OCI-LY3 (cell line): ENCODE measurements at regions not wholly inside any gene's neighbourhood (a gene's known extent, or its start where the extent isn't known, plus 50 kb on each side); places are given as distances from the start of the nearest gene placed in this dataset.

Source experiments
- H2AFZ ChIP-seq: fragments of 200-600, 300-600 bp; shearing (Covaris generic); 2 replicates; pipeline ENCODE4 v1.6.0; 2014; ENCODE audit warnings: antibody characterized with exemption, low read depth, low read length
- H3K27ac ChIP-seq: fragments of 200-600, 300-600 bp; sonication (generic); 2 replicates; pipeline ENCODE4 v1.5.1; 2014; ENCODE audit warnings: mild to moderate bottlenecking, low read length, moderate library complexity, mixed read lengths
- H3K27me3 ChIP-seq: fragments of 200-600, 300-600 bp; sonication (generic); 2 replicates; pipeline ENCODE4 v1.6.1; 2014; ENCODE audit warnings: low read depth, low read length, mixed read lengths
- H3K36me3 ChIP-seq: fragments of 200-600, 300-600 bp; sonication (generic); replicated peaks from 2 replicates; pipeline ENCODE3; 2014; ENCODE audit warnings: low read depth, low read length, mixed read lengths
- H3K4me1 ChIP-seq: fragments of 300-600, 200-600 bp; sonication (generic); 2 replicates; pipeline ENCODE4 v1.6.1; 2014; ENCODE audit warnings: low read length, mixed read lengths
- H3K4me2 ChIP-seq: fragments of 200-600, 300-600 bp; sonication (generic); 2 replicates; pipeline ENCODE4 v1.6.1; 2014; ENCODE audit warnings: low read length, mixed read lengths
- H3K4me3 ChIP-seq: fragments of 300-600, 200-600 bp; sonication (generic); 2 replicates; pipeline ENCODE4 v1.5.1; 2014; ENCODE audit warnings: antibody characterized with exemption, mild to moderate bottlenecking, low read length, moderate library complexity
- H3K79me2 ChIP-seq: fragments of 300-600, 200-600 bp; shearing (Covaris generic); 2 replicates; pipeline ENCODE4 v1.6.1; 2014; ENCODE audit warnings: mild to moderate bottlenecking, low read length, mixed read lengths
- H3K9ac ChIP-seq: fragments of 300-600, 200-600 bp; shearing (Covaris generic); 2 replicates; pipeline ENCODE4 v1.6.0; 2014; ENCODE audit warnings: mild to moderate bottlenecking, low read length, moderate library complexity
- H3K9me3 ChIP-seq: fragments of 200-600, 300-600 bp; shearing (Covaris generic); 2 replicates; pipeline ENCODE4 v1.6.1; 2014; ENCODE audit warnings: low read length, mixed read lengths; ENCODE audit not compliant: insufficient read depth
- H4K20me1 ChIP-seq: fragments of 200-600, 300-600 bp; sonication (generic); 2 replicates; pipeline ENCODE4 v1.6.1; 2016; ENCODE audit warnings: low read length, mixed read lengths; ENCODE audit not compliant: insufficient read depth
- CTCF ChIP-seq: fragments of 200-600, 300-600 bp; sonication (generic); IDR thresholded peaks from 2 replicates; pipeline ENCODE4 v1.5.1; 2014; ENCODE audit warnings: antibody characterized with exemption, low read length, low read depth
- EZH2phosphoT487 ChIP-seq: fragments of 200-600 bp; shearing (Covaris generic); IDR thresholded peaks from 2 replicates; pipeline ENCODE4 v1.6.1; 2018; ENCODE audit warnings: antibody characterized with exemption, mixed run types, low read depth

- no peaks in the 10 kb centered on the region for H4K20me1 ChIP-seq
- H3K27me3 ChIP-seq, result no peaks in the 10 kb centered on the region
- no peaks in the 10 kb centered on the region for H3K36me3 ChIP-seq
- no peak overlapping the region for H3K4me3 ChIP-seq
- H3K9ac ChIP-seq, result no peak overlapping the region
- no peaks in the 10 kb centered on the region for H3K9me3 ChIP-seq
- no peaks in the 10 kb centered on the region for H3K79me2 ChIP-seq
- no peaks in the 10 kb centered on the region for H3K4me1 ChIP-seq
- H2AFZ ChIP-seq, result no peak overlapping the region
- no peak for TF ChIP-seq EZH2phosphoT487
- TF ChIP-seq CTCF, result no peak
- no peak overlapping the region for H3K27ac ChIP-seq
- no peak overlapping the region for H3K4me2 ChIP-seq
Observed at GRCh38 chr1:102580806-102581205, 527.5 kb downstream of the COL11A1 start.

GRCh38 chr1:102578804-102579203 is 529.5 kb downstream of the COL11A1 start:
- no peaks in the 10 kb centered on the region for H4K20me1 ChIP-seq
- no peaks in the 10 kb centered on the region for H3K4me1 ChIP-seq
- H3K4me2 ChIP-seq, result no peak overlapping the region
- H3K9me3 ChIP-seq, result no peaks in the 10 kb centered on the region
- TF ChIP-seq EZH2phosphoT487, result no peak
- TF ChIP-seq CTCF, result no peak
- no peaks in the 10 kb centered on the region for H3K36me3 ChIP-seq
- H3K4me3 ChIP-seq, result no peak overlapping the region
- no peaks in the 10 kb centered on the region for H3K27me3 ChIP-seq
- H2AFZ ChIP-seq, result no peak overlapping the region
- H3K27ac ChIP-seq, result no peak overlapping the region
- H3K79me2 ChIP-seq, result no peaks in the 10 kb centered on the region
- no peak overlapping the region for H3K9ac ChIP-seq

GRCh38 chr1:102572637-102573036 is 535.7 kb downstream of the COL11A1 start:
- Histone ChIP-seq H3K79me2 (no peaks in the 10 kb centered on the region), H3K4me2 (no peak overlapping the region), H2AFZ (no peak overlapping the region), H3K27me3 (no peaks in the 10 kb centered on the region), H3K36me3 (no peaks in the 10 kb centered on the region), H3K4me3 (no peak overlapping the region), H3K9ac (no peak overlapping the region), H4K20me1 (no peaks in the 10 kb centered on the region), H3K9me3 (no peaks in the 10 kb centered on the region), H3K4me1 (no peaks in the 10 kb centered on the region), H3K27ac (no peak overlapping the region)
- TF ChIP-seq CTCF, result no peak
- TF ChIP-seq EZH2phosphoT487, result no peak

GRCh38 chr1:102566182-102566581 is 542.1 kb downstream of the COL11A1 start:
- H3K4me3 ChIP-seq, result no peak overlapping the region
- no peaks in the 10 kb centered on the region for H3K36me3 ChIP-seq
- H3K27ac ChIP-seq, result no peak overlapping the region
- H2AFZ ChIP-seq, result no peak overlapping the region
- H3K27me3 ChIP-seq, result no peaks in the 10 kb centered on the region
- H3K9ac ChIP-seq, result no peak overlapping the region
- H3K79me2 ChIP-seq, result no peaks in the 10 kb centered on the region
- no peaks in the 10 kb centered on the region for H3K9me3 ChIP-seq
- TF ChIP-seq CTCF (0 out of 2 replicates have a peak, but pooled peaks have one; percentile 4), EZH2phosphoT487 (no peak)
- H3K4me1 ChIP-seq, result no peaks in the 10 kb centered on the region
- no peaks in the 10 kb centered on the region for H4K20me1 ChIP-seq
- H3K4me2 ChIP-seq, result no peak overlapping the region
